Activated CD4-positive, alpha-beta T cell treated with anti-CD3 and anti-CD28 coated beads, Interleukin-10, Interleukin-2, amounts not matched to agents 100 ng/mL and 50 ng/mL, durations not matched to agents 16 hours and 8 hours (primary cell): ENCODE measurements at regions not wholly inside any gene's neighbourhood (a gene's known extent, or its start where the extent isn't known, plus 50 kb on each side); places are given as distances from the start of the nearest gene placed in this dataset.

Source experiments
- DNase-seq: peaks from one replicate; pipeline ENCODE4 v3.0.0-alpha.2; 2020

DNA sequence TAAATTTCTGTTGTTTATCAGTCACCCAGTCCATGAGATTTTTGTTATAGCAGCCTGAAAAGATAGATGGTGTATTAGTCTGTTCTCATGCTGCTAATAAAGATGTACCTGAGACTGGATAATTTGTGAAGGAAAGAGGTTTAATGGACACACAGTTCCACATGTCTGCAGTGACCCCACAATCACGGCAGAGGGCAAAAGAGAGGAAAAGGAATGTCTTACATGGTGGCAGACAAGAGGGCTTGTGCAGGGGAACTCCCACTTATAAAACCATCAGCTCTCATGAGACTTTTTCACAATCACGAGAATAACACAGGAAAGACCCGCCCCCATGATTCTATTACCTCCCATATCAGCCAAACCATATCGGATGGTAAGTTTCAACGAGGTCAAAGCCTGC lies 309.2 kb downstream of the LIG4 start:
- no peak for DNase-seq

DNA sequence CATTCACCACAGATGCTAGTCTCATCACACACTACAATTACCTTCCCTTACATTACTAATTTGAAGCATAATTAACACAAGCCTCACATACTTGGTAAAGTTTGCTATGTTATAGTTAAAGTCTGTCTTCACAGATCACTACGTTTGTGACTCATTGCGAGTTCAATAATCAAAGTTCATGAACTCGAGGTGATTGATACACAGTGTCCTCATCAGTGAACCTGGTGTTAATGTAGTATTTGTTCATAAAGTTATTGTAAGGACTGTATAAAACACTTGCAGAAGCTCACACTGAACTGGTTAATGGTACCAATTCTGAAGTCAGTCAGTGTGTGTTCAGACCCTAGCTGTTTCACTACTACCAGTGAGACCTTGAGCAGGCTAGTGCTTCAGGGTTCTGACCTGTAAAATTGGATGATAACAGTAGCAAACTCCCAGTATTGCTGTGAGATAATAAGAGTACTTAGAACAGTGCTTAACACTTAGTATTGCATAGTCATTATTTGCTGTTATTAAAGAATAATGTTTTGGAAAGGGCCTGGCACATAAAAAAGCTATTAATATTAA lies 313.3 kb downstream of the LIG4 start:
- no peak for DNase-seq

DNA sequence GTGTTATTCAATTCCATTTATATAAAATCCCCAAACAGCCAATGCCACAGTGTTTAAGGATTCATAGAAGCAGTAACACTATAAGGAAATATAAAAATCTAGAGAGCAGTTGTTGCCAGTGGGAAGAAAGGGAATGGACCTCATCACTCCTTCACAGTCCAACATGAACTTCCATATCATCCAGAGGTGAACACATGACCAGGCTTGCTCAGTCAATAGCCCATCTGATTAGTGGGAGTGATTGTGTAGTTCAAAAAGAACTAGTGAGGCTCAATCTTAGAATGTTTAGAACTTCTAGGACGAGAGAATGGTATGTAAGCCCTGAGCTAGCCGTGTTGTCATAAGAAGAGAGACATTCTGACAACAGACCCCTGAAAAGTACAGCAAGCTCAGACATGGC lies 314.1 kb downstream of the LIG4 start:
- DNase-seq = no peak

DNA sequence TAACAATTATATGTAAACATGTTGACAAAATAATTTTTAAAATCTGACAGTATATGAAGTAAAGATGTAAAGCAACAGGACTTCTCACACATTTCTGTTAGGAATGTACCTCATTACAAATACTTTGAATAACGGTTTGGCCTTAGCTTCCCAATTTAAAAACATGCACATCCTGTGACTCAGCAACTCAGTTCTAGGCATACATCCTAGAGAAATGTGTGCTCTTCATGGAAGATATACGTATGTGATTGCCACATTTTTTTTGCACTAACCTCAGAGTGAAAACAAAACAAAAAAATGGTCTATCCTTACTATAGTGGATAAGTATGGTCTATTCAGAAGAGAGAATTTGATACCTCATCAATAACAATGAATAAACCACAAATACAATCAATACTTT lies 314.6 kb downstream of the LIG4 start:
- no peak for DNase-seq

DNA sequence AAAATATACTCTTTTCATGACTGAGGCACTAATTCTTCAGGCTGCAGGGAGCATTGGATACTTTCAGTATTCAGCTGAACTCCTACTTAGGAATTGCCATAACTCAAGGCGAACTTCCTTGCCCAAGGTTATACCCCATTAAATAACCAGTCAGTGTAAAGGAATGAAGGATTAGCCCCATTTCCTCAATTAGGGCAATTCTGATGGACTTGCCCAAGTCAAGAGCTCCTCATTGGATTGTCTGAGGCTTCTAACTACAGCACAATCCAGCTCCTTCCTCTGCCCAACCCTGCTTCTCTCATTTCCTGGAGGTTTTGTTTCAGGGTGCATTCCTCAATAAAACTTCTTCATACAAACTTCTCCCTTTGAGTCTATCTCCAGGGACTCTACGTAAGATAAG lies 329.2 kb downstream of the LIG4 start:
- DNase-seq = no peak

DNA sequence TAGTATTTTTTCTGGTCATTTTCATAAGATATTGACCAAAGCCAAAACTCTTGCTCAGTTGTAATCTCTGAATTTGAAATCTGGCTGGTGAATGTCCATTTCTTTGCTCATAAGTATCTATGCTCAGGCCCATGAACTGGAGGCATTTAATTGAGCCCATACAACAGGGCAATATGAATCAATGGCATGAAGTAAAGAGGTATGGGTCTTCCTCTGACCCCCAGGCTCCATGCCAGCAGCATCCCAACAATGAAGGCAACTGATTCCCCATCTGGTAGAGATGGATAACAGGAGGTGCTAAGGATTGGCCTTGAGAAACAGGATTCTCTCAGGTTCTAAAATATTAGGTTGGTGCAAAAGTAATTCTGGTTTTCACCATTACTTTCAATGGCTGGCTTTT lies 330.8 kb downstream of the LIG4 start:
- DNase-seq = no peak

DNA sequence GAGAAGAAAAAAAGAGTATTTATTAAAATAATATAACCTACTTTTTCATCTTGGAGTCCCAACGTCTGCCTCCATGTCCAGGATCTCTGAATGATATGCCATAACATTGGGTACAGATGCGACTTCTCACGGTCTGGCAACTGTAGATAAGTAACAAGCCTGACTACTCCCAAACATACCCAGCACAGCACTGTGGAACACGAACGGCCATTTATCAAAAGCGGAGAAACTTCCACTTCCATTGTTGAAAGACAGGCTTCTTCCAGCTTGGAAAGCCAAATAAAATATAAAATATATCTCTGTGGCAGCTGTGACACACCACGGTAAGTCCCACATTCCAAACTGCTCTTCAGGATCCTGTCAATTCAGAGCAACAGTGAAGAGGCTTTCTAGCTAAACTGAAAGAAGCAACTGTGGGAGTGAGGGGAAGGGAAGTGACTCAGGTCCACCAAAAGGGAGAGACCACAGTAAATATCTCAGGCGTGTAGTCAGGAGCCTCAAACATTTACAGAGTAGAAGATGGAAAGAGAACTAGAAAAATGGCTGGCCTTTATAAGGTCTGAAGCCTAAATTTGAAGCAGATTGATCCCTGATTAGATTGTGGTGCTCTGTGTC lies 331.7 kb downstream of the LIG4 start:
- DNase-seq = no peak

DNA sequence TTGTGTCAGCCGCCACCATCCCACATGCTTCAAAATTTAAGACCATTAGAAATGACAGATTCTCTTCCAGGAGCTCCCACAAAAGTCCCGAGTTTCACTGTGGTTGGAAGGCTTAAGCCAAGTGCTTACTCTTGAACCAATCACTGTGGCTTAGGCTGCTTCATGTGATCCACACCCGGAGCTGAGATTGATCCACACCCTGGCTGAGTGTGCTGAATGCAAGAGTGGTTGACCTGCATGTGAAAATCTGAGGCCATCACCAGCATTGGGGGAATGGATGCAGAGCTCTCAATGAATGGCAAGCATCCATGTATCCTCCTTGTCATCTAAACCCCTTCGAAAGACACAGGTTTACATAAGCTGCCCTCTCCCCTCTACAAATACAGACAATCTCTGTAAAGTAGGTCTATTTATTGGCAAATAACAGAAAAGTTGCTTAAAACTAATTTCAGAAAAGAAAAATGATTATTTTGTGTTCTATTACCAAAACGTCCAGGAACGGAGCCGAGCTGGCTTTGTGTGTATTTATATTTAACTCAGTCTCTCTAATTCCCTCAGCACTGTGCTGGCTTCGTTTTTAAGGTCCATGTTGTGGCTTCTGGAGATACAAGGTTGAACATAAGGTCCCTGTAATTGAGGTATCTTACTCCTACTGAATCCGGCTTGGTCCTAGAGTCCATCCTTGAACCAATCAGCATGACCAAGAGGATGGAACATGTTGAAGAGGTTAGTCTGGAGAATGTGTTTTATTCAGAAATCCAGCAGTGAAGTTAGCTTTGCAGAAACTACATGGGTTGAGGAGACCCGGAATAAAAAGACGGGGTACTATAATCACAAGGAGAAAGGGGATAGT lies 332.4 kb downstream of the LIG4 start:
- DNase-seq = no peak

DNA sequence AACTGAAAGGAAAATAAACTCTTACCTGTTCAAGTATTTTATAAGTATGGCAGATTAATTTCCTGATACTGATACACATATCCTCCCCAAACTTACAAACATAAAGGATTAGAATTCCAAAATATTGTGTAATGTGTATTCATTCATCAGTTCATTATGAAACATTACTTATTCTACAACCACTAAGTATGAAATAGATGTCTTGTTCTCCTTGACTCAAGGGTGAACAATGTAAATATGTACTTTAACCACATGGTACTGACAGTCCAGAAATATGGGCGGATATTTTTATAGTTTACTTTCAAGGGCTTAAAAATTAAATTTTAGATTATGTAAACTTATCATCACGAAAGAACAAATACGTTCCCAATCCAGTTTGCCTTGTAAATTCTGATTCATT lies 334.0 kb downstream of the LIG4 start:
- no peak for DNase-seq

DNA sequence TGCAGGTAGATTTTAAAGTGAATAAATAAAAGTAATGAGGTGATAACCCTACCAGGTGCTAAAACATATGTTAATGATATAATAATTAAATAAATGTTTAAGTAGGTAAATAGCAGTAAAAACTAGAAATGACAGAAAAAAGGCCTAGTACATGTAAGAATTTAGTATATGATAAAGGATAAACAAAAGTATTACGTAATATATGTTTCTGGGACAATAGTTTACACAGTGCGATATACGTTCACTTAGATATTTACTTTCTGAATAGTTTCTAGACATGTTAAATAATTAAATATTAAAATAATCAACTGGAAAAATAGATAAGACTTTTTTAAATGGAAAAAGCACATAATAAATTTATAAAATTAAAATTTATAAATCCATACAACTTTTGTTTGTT lies 340.9 kb downstream of the LIG4 start:
- DNase-seq = no peak

DNA sequence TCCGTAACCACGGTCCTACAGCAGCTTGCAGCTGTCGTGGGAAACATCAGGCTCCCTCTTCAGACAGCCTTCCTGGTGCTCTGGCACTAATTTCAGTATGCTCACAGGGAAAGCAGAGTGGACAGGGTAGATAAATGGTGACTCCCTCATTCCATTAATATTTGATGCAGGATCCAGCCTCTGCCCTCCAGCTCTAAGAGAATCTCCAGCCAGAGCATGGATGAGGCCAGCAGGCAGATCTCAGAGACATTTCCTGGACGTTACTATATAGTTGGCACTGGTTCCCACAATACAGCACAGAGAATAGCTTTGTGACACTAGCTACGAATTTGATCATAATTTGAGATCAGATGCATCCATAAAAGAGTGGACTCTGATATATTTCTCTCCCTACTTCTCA lies 341.4 kb downstream of the LIG4 start:
- DNase-seq = no peak

DNA sequence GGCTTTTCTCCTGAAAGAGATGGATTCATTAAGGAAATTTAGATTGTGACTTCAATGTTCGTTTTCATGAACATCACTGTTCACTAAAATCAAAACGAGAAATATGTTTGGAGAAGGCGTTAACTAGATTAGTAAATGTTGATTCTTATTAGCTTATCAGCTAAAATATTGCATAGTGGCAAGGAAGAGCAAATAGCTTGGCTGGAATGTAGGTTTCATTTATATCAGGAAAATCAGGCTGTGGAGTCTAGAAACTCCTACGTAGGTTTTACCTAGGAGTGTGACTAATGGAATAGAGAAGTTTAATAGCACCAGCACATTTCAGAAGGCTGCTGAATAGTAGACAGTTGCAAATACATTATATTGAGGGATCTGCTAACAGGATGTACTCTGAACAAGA lies 344.9 kb downstream of the LIG4 start:
- no peak for DNase-seq

DNA sequence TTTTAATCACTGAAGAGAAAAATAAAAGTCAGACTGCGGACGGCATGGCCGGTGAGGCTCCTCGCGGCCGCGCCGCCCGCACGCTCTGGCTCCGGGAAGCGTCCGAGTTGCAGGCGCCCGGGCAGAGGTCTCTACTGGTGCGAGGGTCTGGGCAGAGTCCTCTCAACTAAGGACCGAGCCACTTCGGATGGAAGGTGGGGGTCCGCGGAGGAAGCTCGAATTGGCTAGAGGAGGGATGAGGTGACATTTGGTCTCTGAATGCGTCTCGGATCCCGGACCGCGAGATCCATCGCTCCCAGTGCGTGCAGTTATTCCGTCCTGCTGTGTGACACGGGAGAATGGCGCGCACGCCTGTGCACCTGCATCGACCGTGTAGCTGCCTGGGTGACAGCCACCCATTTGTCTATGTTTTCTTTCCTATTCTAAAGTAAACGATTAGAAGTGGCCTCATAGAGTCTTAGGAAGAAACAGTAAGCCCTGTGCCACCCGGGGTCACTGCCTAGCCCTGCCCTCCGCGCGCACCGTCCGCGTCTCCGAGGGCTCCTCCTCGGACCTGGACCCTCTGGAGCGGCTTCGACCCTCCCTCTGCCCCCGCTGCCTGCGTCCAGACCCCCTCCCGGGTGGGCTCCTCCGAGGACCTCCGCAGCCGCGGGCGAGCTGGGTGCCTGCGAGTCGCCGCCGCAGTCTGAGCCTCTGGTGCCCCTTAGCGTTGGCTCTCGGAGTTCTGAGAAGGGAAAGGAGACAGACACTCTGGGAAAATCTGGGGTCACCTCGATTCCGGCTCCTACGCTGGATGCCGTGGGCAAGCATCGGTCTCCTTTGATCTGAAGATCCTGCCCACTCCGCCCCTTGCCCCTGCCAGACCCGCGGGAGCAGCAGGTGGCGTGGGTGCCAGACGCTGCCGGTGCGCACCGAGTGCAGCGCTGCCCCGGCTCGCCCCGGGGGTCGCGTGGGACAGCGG lies 347.4 kb downstream of the LIG4 start:
- no peak for DNase-seq

DNA sequence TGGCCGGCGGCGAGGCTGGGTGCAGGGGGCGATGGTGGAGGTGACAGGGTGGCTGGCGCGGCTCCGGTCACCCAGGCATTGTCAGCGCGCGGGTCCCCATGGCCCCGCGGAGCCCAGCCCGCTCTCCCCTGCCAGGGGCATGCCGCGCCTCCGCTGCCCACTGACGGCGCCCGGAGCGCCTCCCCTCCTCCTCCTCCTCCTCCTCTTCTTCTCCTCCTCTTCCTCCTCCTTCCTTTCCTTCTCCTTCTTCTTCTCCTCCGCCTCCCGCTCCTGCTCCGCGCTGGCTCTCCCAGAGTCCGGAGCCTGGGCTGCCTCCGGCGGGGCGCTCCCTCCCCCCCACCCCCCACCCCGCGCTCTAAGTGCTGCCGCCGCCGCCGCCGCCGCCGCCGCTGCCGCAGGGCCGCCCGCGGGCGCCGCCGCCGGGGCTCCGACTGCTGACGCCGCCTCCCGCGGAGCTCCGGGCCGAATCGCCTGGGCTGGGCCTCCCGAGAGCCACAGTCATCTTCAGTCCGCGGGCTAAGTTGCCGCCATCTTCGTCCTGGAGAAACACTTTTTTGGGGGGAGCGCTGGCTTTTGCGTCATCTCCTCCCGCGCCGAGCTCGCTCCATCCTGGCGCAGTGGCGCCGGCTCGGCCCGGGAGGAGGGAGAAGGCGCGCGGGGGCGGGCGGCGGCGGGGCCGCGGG lies 348.3 kb downstream of the LIG4 start:
- no peak for DNase-seq

DNA sequence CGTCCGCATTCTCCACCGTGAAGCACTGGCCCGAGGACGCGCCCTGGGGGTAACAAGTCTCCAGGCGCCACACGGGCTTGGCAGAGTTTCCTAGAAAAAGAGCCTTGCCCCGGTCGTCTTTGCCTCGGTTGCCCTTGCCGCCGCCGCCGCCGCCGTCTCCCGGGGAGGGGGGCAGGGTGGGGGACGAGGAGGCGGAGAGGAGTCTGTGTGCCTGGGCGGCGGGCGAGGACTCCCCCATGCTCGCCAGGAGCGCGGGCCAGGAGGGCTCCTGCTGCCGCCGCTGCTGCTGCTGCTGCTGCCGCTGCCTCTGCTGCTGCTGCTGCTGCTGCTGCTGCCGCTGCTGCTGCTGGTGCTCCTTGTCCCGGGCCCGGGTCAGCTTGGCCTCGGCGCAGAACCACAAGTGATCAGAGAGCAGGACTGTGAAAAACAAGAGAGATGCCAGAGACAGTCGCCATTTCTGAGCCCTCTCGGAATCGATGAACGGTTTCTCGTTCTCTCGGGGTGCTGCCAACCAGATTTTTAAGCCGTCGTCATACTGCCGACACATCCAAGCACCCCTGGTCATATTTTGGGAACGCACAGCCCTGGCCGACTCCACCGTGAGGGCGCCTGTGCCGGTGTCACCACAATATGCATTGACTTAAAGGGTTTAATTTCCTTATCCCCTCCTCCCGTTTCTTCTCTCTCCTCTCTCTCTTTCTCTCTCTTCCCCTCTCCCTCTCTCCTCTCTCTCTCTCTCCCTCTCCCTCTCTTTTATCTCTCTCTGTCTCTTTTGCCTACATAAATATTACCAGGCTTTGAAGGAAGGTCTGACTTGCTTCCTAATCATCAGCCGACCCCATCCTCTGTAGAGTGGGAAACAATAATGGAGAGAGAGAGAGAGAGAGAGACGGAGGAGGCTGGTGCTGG lies 349.1 kb downstream of the LIG4 start:
- no peak for DNase-seq

DNA sequence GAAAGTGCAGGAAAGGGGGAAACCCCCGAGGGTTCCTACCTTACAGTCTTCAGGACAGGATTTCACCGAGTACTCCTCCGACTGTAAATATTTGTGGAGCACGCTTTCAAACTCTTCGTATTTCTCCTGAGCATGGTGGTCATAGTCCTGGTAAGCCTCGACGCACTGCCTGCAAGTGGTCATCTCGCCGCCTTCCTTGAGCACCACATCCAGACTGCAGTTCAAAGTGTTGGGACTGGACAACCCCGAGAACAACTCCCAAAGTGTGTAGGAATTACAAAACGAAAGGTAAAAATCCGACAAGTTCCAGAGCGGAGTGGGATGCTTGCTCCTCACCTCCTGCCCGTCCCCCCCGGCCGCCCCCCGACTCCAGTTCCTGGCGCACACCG lies 349.7 kb downstream of the LIG4 start:
- DNase-seq = no peak

DNA sequence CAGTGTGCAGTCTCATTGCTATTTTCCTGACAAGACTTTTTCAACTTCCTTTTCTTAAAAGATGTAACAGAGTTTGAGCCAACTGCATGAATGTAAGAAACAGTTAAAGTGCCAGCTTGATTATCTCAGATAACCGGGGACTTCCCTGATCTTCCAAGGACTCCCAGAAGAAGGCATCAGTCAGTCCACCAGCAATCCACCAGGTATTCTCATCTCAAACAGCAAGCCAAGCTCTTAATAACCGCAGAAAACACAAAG lies 350.1 kb downstream of the LIG4 start:
- DNase-seq = no peak

DNA sequence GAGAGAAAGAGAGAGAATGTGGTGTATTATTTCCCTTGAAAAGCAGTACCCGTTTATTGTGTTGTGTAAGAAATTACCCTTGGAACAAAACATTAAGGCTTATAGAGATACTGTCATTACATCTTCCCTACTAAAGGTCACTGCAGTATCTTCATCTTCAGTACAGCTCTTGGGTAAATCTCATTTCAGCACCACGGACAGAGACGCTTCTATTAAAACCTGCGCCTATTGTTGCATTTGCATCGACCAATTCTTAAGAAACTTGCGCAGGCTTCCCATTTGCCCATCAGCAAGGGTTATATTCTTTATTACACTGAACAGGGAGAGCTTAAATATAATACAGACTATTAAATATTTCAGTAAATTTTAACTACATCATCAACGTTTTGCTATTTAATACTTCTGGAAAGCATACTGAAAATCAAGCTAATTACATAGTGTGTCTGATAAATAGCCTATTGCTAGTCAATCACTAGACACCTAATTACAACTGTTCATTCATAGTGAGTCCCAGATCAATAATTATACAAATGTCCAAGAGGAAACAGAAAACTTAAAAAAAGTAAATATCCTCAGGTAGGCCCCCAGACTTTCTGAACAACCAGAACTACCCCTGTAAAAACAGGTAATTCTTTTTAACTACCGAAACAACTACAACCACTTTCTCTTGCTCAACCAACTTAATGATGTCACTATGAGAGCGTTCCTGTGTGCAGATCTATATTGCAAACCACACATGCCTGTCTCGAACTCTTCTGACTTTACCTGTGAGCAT lies 350.6 kb downstream of the LIG4 start:
- DNase-seq = no peak

DNA sequence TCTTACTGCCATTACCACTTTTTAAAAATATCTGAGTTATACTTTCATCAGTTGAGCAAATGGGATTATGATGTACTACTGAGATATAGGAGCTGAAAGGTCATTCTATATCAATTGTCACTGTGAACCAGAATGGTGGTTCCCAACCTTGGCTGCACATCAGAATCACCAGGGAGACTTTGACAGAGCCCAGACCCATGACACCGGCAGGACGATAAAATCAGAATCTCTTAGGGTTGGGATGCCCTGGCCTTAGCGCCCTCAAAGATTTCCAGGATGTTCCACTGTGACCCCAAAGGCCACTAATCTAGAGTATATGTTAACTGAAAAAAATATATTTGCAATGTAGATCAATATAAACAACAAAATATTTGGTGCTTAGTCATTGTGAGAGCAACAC lies 355.1 kb downstream of the LIG4 start:
- DNase-seq = no peak

DNA sequence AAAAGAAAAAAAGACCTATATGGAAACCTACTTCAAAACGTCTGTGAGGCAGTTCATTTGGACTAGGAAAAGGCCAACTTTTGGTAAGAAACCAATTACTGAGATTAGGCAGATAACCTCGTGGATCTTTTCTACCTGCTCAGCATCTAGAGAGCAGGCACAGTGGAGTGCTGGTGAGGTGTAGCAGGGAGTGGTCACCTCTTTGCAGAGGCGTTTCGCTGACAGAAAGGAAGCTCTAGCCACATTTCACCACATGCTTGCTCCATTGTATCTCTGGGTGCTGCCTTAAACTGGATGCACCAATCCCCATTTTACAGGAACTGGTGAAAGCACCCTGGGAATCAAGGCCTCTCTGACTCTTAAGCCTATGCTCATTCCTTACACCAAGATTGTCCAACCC lies 360.5 kb downstream of the LIG4 start:
- no peak for DNase-seq

DNA sequence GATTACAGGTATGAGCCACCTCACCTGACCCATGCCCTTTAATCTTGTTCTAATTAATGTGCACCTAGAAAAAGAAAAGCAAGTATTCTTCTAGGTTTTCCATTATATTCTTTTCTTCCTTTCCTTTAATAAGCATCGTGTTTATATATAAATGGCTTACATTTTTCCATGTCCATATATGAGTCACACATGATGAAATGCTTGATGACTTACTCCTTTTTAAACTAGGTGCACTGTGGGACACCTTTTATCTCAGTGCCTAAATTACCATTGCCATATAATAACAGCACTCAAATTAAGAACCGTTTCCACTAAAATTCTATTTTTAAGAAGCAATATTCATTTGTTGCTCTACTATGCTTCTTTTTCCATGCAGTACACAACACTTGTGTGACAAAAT lies 363.3 kb downstream of the LIG4 start:
- no peak for DNase-seq
